ENCODE measurements at regions not wholly inside any gene's neighbourhood (a gene's known extent, or its start where the extent isn't known, plus 50 kb on each side); places are given as distances from the start of the nearest gene placed in this dataset.

DNA sequence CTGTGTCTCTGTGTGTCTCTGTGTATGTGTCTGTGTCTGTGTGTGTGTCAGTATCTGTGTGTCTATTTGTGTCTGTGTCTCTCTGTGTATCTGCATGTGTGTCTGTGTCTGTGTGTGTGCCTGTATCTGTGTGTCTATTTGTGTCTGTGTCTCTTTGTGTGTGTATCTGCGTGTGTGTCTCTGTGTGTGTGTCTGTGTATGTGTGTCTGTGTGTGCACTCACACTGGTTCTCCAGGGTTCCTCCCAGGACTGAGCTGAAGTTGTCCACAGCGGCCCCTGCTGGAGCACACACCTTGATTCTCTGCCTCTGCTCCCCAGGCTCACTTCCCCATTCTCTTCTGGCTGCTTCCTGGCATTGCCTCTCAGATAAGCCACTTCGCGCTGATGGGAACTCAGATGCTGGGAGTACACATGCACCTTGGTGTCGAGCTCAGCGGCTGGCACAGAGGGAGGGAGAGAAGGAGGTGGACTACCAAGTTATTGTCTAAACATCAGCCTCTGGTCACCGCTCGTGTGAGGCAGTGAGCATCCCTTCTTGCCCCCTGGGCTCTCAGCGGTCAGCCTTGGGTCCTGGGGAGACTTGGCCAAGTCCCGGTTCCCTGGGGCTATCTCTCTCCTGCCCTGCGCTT is 104.9 kb upstream of the NXT1 start:
- no peak overlapping the region for H3K27ac ChIP-seq (ENCODE audit: low read depth in 1 of 2, low read length in 2 of 2)
- DNase-seq (ENCODE audit: low spot score) = peak; percentile 56
- no peaks in the 10 kb centered on the region for H3K36me3 ChIP-seq (ENCODE audit: control insufficient read depth in 4 of 4, insufficient read depth in 3 of 4, low read depth in 1 of 4, low read length in 3 of 4)
- 39% methylated on average over 11 of the region's 11 CpGs for WGBS
- TF ChIP-seq JUND (IDR thresholded peaks at IDR 0.05) (no peak), RAD21 (IDR thresholded peaks at IDR 0.05) (peak; percentile 53 to 71)
- TF ChIP-seq, protein P1, sequence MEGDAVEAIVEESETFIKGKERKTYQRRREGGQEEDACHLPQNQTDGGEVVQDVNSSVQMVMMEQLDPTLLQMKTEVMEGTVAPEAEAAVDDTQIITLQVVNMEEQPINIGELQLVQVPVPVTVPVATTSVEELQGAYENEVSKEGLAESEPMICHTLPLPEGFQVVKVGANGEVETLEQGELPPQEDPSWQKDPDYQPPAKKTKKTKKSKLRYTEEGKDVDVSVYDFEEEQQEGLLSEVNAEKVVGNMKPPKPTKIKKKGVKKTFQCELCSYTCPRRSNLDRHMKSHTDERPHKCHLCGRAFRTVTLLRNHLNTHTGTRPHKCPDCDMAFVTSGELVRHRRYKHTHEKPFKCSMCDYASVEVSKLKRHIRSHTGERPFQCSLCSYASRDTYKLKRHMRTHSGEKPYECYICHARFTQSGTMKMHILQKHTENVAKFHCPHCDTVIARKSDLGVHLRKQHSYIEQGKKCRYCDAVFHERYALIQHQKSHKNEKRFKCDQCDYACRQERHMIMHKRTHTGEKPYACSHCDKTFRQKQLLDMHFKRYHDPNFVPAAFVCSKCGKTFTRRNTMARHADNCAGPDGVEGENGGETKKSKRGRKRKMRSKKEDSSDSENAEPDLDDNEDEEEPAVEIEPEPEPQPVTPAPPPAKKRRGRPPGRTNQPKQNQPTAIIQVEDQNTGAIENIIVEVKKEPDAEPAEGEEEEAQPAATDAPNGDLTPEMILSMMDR (IDR thresholded peaks at IDR 0.05; ENCODE audit: low read depth, low read length, missing input control) = peak; percentile 45
- no peaks in the 10 kb centered on the region for H3K9me3 ChIP-seq (ENCODE audit: control insufficient read depth in 4 of 4, low read length in 3 of 4)
- H3K9ac ChIP-seq (ENCODE audit: low read depth in 1 of 2, low read length in 2 of 2) = no peak overlapping the region
- no peak overlapping the region for H3K4me3 ChIP-seq (ENCODE audit: low read depth in 1 of 3, low read length in 3 of 3)
- H3K27me3 ChIP-seq (ENCODE audit: control insufficient read depth in 4 of 4, insufficient read depth in 4 of 4, low read length in 3 of 4) = peaks cover 0 to 6% (median 3%) of the 10 kb centered on the region in 4 donors
- no peaks in the 10 kb centered on the region for H3K4me1 ChIP-seq (ENCODE audit: control insufficient read depth in 4 of 4, insufficient read depth in 4 of 4, low read length in 3 of 4)

DNA sequence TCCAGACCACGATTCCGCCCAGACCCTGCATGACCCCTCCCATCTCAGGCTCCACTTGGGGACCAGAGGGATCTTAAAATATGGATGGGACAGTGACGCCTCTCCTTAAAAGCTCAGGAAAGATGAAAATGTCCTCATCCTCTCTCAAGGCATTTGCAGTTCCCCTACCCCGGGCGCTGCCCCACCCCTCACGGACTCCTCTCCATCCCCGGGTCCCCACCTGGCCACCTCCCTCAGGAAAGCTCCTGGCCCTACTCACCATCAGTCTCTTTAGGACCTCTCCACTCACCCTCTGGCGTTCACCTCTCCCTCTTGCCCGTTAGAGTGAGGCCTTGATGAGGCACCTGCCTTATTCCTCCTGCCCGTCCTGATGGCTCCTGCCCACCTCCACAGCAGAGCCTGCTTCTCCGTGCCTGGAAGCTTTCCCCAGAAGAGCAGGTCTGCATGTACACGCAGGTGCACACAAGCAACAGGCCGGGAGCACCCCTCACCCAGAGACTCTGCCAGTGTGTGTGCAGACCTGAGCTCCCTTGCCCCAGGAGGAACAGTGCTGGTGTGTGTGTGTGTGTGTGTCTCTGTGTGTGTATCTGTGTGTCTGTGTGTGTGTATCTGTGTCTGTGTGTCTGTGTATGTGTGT is 105.6 kb upstream of the NXT1 start:
- Histone ChIP-seq H3K27ac (ENCODE audit: low read depth in 1 of 2, low read length in 2 of 2) (no peak overlapping the region), H3K4me1 (ENCODE audit: control insufficient read depth in 4 of 4, insufficient read depth in 4 of 4, low read length in 3 of 4) (no peaks in the 10 kb centered on the region), H3K9ac (ENCODE audit: low read depth in 1 of 2, low read length in 2 of 2) (no peak overlapping the region), H3K9me3 (ENCODE audit: control insufficient read depth in 4 of 4, low read length in 3 of 4) (no peaks in the 10 kb centered on the region), H3K36me3 (ENCODE audit: control insufficient read depth in 4 of 4, insufficient read depth in 3 of 4, low read depth in 1 of 4, low read length in 3 of 4) (no peaks in the 10 kb centered on the region), H3K27me3 (ENCODE audit: control insufficient read depth in 4 of 4, insufficient read depth in 4 of 4, low read length in 3 of 4) (peaks cover 0 to 6% (median 3%) of the 10 kb centered on the region in 4 donors), H3K4me3 (ENCODE audit: low read depth in 1 of 3, low read length in 3 of 3) (no peak overlapping the region)
- TF ChIP-seq RAD21 (IDR thresholded peaks at IDR 0.05) (no peak), EGR1 (IDR thresholded peaks at IDR 0.05; ENCODE audit: low read depth in 2 of 2) (no peak), NR2F2 (IDR thresholded peaks at IDR 0.05) (no peak), FOXA2 (IDR thresholded peaks at IDR 0.05) (no peak), RXRA (IDR thresholded peaks at IDR 0.05) (no peak), FOXA1 (IDR thresholded peaks at IDR 0.05) (no peak), JUND (IDR thresholded peaks at IDR 0.05) (no peak), SP1 (IDR thresholded peaks at IDR 0.05) (no peak), HNF4G (IDR thresholded peaks at IDR 0.05) (no peak), HNF4A (conservative IDR thresholded peaks at IDR 0.05) (no peak), YY1 (IDR thresholded peaks at IDR 0.05) (no peak), TAF1 (conservative IDR thresholded peaks at IDR 0.05) (no peak)
- TF ChIP-seq, protein P2, sequence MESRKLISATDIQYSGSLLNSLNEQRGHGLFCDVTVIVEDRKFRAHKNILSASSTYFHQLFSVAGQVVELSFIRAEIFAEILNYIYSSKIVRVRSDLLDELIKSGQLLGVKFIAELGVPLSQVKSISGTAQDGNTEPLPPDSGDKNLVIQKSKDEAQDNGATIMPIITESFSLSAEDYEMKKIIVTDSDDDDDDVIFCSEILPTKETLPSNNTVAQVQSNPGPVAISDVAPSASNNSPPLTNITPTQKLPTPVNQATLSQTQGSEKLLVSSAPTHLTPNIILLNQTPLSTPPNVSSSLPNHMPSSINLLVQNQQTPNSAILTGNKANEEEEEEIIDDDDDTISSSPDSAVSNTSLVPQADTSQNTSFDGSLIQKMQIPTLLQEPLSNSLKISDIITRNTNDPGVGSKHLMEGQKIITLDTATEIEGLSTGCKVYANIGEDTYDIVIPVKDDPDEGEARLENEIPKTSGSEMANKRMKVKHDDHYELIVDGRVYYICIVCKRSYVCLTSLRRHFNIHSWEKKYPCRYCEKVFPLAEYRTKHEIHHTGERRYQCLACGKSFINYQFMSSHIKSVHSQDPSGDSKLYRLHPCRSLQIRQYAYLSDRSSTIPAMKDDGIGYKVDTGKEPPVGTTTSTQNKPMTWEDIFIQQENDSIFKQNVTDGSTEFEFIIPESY (IDR thresholded peaks at IDR 0.05) = no peak
- TF ChIP-seq, protein P3, sequence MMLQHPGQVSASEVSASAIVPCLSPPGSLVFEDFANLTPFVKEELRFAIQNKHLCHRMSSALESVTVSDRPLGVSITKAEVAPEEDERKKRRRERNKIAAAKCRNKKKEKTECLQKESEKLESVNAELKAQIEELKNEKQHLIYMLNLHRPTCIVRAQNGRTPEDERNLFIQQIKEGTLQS (IDR thresholded peaks at IDR 0.05) = no peak
- TF ChIP-seq, protein P1 (IDR thresholded peaks at IDR 0.05; ENCODE audit: low read depth, low read length, missing input control) = no peak
- TF ChIP-seq, protein P4, sequence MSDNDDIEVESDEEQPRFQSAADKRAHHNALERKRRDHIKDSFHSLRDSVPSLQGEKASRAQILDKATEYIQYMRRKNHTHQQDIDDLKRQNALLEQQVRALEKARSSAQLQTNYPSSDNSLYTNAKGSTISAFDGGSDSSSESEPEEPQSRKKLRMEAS (IDR thresholded peaks at IDR 0.05) = no peak
- TF ChIP-seq, protein P5, sequence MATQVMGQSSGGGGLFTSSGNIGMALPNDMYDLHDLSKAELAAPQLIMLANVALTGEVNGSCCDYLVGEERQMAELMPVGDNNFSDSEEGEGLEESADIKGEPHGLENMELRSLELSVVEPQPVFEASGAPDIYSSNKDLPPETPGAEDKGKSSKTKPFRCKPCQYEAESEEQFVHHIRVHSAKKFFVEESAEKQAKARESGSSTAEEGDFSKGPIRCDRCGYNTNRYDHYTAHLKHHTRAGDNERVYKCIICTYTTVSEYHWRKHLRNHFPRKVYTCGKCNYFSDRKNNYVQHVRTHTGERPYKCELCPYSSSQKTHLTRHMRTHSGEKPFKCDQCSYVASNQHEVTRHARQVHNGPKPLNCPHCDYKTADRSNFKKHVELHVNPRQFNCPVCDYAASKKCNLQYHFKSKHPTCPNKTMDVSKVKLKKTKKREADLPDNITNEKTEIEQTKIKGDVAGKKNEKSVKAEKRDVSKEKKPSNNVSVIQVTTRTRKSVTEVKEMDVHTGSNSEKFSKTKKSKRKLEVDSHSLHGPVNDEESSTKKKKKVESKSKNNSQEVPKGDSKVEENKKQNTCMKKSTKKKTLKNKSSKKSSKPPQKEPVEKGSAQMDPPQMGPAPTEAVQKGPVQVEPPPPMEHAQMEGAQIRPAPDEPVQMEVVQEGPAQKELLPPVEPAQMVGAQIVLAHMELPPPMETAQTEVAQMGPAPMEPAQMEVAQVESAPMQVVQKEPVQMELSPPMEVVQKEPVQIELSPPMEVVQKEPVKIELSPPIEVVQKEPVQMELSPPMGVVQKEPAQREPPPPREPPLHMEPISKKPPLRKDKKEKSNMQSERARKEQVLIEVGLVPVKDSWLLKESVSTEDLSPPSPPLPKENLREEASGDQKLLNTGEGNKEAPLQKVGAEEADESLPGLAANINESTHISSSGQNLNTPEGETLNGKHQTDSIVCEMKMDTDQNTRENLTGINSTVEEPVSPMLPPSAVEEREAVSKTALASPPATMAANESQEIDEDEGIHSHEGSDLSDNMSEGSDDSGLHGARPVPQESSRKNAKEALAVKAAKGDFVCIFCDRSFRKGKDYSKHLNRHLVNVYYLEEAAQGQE (IDR thresholded peaks at IDR 0.05) = no peak
- 84% methylated on average over 13 of the region's 13 CpGs for WGBS
- peak; percentile 30 for DNase-seq (ENCODE audit: low spot score)
